Suppressor macrophage treated with lipopolysaccharide for 1 hour (primary cell): ENCODE measurements at regions not wholly inside any gene's neighbourhood (a gene's known extent, or its start where the extent isn't known, plus 50 kb on each side); places are given as distances from the start of the nearest gene placed in this dataset.
A peak's percentile ranks its signal among the peaks of the same experiment; 100 is the strongest.

ENCODE experiments used
- DNase-seq, 3 donors: peaks; one replicate each; pipeline ENCODE4 v3.0.0-alpha.2; 2020 to 2022

- DNase-seq, result no peak
These were observed 317.0 kb upstream of the CXXC4 start for GRCh38 chr4:104811727-104812126.

GRCh38 chr4:104815665-104816064 lies 321.0 kb upstream of the CXXC4 start:
- peak in 1 of 3 donors; percentile 1 for DNase-seq

- DNase-seq, result no peak
These were observed 323.9 kb upstream of the CXXC4 start for GRCh38 chr4:104818579-104818978.

GRCh38 chr4:104826171-104826570 lies 320.5 kb upstream of the TET2 start:
- no peak for DNase-seq

GRCh38 chr4:104829761-104830160 lies 316.9 kb upstream of the TET2 start:
- DNase-seq, result no peak

GRCh38 chr4:104848597-104849225 lies 298.0 kb upstream of the TET2 start:
- DNase-seq, result no peak

- DNase-seq, result no peak
These were observed 287.0 kb upstream of the TET2 start for GRCh38 chr4:104859601-104860237.

GRCh38 chr4:104860238-104861123 lies 286.2 kb upstream of the TET2 start:
- DNase-seq, result peak; percentile 78 to 91 (median 85)

- no peak for DNase-seq
These were observed 279.9 kb upstream of the TET2 start for GRCh38 chr4:104866809-104867208.

- DNase-seq, result no peak
These were observed 278.1 kb upstream of the TET2 start for GRCh38 chr4:104868533-104868932.

- peak in 2 of 3 donors; percentile 43 to 44 for DNase-seq
These were observed 277.7 kb upstream of the TET2 start for GRCh38 chr4:104868958-104869357.

GRCh38 chr4:104869831-104870230 lies 276.8 kb upstream of the TET2 start:
- peak in 2 of 3 donors; percentile 52 to 55 for DNase-seq

GRCh38 chr4:104870495-104871233 lies 276.0 kb upstream of the TET2 start:
- no peak for DNase-seq

GRCh38 chr4:104878936-104879335 lies 267.7 kb upstream of the TET2 start:
- DNase-seq, result no peak

- DNase-seq, result no peak
These were observed 267.3 kb upstream of the TET2 start for GRCh38 chr4:104879367-104879766.

GRCh38 chr4:104879854-104880253 lies 266.8 kb upstream of the TET2 start:
- DNase-seq, result no peak

- DNase-seq, result no peak
These were observed 265.4 kb upstream of the TET2 start for GRCh38 chr4:104881136-104881886.

GRCh38 chr4:104890598-104891275 lies 255.9 kb upstream of the TET2 start:
- no peak for DNase-seq

GRCh38 chr4:104896660-104897645 lies 249.7 kb upstream of the TET2 start:
- no peak for DNase-seq

GRCh38 chr4:104899863-104900262 lies 246.8 kb upstream of the TET2 start:
- no peak for DNase-seq
